HG03520 (cell line): ENCODE measurements at regions not wholly inside any gene's neighbourhood (a gene's known extent, or its start where the extent isn't known, plus 50 kb on each side); places are given as distances from the start of the nearest gene placed in this dataset.

Source experiments
- ATAC-seq: cut with Tn5 transposase; IDR thresholded peaks from one replicate; pipeline ENCODE4 v1.9.1; 2021; ENCODE audit warnings: mild to moderate bottlenecking, moderate library complexity; ENCODE audit not compliant: unreplicated experiment

DNA sequence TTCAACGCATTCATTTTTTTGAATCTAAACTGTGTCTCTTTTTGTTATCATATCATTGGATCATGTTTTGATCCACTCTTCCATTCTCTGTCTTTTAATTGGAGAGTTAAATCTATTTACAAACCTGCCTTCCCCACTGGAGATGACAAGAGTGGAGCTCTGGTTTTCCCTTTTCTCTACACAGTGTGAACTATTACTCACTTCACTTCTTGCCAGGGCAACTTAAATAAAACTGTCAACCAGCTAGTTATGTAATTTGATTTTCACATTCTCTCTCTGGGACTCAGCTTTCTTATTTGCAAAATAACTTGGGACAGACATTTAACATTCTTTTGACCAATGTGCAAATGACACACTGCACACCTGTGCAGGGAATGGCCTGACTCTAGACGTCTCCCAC lies 230.8 kb upstream of the CST7 start:
- no peak for ATAC-seq

DNA sequence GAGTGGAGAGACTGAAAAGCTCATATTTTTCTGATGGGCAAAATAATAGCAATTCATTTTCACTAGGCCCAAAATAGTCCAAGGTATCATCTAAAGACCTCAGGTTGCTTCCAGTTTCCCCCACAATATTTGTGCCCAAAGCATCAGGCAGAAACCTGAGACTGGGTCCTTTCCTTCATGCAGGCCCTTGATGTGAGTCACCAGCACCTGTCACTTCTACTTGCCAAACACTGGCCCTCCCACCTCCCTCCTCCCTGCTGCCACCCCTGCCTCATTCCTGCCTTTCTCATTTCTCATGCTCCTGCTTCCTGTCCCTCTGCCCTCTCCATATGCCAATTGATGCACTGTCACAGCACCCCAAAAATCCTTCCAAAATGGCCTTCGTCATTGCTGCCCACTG lies 230.4 kb upstream of the CST7 start:
- no peak for ATAC-seq

DNA sequence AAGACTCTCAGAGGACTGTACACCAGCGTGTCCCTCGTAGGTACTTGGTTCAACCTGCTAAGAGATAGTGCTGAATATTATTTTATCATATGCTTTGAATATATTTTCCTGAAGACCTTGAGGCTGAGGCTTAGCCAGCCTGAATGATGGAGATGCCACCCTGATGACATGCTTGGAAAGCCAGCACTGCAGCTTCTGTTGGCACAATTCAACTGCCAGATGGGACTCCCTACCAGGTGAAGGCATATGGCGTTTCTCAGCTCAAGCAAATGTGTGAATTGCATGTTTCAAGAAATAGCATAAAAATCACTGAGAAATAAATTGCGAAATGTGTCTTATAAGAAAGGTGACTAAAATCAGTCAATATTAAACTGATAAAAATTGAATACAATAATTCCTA lies 228.1 kb upstream of the CST7 start:
- no peak for ATAC-seq

DNA sequence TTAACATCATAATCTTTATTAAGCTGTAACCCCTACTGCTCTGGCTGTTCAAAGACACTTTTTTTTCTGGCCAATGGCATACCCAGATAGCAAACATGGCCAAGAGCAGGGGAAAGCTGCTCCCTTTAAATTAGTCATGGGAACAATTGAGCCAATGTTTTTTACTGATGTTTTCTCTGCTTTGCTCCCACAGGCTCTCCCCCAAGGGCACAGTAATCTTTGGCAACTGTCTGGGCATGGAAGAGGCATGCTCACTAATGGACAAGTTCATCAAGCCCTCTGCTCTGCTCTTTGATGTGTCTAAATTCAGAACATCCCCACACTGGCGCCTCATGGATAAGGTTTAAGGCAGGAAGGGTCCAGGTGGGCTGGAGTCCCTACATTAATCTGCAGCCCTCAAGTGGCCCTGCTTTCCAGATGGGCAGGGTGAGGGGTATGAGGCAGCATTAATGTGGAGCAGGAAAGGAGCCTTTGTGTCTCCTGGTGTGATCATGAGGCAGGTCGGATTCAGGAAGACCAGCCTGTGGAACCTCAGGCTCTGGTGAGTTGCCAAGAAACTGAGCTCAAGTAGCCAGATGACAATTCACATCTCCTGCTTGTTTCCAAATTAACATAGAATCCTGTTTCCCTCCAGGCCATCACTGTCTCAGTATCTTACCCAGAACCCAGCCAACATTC lies 227.0 kb upstream of the CST7 start:
- no peak for ATAC-seq

DNA sequence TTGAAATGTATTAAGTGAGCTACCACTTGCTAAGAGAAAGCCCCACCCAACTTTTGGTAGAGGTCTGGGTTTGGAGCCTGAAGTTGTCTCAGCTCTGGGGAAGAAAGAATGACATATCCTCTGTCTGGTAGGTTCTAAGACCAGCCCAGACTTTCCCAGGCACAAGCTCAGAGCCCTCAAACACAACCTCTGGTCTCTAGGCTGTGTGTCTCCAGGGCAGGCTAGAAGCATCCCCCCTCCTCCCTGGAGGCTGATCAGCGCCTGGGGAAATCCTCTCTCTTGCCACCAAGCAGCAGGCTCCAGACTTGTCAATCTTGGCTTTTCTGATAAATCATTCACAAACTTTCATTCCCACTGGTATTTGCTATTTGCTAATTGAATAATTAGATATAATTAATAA lies 226.5 kb upstream of the CST7 start:
- ATAC-seq = no peak

DNA sequence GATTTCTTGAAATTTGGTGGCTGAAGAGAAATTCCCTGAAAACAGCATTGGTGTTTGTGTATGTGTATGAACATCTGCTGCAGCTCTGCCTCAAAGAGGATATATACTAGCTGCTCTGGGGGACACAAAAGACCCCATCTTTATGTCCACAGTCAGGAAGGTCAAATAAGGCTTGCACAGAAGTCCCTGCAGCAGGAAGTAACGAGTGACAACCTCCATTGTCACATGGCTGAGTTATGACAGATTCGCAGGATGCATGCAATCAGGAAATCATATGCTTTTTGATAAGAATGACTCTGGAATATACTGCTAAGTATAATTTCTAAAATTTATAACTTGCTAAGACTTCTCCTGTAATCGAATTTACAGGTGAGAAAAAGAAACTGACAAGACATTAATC lies 225.9 kb upstream of the CST7 start:
- ATAC-seq = no peak

DNA sequence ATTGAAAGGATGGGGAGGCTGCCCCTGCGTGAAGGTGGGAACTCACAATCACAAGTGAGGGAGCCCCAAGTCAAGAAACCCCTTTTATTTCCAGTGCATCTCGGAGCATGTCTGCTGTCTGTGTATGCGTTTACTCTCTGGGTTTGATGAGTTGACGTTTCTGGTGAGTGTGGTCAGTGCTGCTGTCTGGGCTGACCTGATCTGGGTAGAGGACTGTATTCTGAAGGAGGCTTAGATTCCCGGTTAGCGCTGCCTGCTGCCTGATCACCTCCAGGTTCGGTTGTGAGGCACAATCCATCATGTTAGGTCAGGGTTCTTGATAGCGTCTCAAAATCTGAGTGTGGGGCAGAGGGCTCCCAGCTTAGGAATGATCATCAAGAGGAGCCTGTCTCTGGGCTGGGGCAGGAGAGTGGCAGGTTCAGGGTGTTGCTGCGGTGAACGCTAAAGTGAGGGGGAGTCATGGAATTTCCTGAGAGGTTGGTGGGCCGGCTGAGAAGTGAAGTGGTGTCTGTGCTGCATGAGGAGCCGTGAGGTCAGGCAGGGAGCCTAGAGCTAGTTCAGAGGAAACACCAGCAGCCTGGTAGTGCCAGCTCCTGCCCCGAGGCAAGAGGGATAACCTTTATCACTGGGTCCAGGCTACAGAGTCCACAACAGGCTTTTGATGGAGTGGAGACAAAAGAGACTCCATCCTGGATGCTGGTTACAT lies 225.3 kb upstream of the CST7 start:
- ATAC-seq = no peak

DNA sequence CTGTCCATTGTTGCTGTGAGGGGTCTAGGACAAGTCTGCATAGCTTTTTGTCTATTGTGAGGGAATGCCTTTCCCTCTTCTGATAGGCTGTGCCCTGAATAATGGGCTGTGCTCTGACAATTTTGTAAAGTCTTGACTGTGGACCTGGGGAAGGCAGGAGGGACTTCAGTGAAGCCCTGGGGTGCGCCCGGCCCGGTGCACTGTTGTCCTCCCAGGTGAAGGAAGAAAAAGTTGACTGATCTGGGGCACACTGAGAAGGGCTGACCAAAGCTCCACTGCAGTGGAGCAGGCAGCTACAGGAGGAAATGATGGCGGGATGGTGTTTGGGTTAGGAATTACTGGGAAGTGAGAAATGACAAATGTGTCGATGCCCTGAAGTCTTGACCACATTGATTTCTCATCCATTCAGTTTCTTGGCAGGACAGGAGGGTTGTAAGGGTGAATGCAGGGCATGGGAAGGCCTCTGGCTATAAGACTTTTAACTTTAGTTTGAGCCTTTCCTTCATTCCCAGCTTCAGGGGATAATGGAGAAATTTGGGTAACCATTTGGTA lies 224.0 kb upstream of the CST7 start:
- no peak for ATAC-seq

DNA sequence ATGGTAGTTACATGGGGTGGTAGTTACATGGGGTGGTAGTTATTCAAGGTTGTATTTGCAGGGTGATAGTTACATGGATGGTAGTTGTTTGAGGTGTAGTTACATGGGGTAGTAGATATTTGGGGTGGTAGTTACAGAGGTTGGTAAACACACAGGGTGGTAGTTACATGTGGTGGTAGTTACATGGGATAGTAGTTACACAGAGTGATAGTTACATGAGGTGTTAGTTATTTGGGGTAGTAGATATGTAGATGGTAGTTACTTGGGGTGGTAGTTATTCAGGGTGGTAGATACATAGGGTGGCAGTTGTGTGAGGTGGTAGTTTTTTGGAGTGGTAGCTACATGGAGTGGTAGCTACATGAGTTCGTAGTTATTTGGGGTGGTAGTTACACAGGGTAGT lies 221.3 kb upstream of the CST7 start:
- no peak for ATAC-seq

DNA sequence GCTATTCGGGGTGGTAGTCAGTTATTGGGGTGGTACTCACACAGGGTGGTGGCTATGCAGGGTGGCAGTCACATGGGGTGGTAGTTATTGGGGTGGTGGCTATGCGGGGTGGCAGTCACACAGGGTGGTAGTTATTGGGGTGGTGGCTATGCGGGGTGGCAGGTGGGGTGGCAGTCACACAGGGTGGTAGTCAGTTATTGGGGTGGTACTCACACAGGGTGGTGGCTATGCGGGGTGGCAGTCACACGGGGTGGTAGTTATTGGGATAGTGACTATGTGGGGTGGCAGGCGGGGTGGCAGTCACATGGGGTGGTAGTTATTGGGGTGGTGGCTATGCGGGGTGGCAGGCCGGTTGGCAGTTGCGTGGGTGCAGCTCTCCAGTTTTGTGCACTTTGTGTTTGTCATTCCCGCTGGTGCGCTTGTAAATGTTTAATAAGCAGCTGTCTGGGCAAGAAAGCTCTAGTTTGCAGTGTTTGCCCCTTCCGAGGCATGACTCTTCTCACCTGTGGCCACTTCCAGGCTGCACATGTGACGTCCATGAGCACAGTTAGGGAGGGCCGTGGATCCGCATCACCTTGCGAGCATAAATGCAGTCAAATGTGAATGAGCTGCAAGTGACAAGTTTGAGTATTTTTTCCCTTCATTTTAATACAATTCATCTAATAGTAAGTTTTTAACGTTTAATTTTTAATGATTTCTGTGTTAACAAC lies 219.0 kb upstream of the CST7 start:
- ATAC-seq = no peak

DNA sequence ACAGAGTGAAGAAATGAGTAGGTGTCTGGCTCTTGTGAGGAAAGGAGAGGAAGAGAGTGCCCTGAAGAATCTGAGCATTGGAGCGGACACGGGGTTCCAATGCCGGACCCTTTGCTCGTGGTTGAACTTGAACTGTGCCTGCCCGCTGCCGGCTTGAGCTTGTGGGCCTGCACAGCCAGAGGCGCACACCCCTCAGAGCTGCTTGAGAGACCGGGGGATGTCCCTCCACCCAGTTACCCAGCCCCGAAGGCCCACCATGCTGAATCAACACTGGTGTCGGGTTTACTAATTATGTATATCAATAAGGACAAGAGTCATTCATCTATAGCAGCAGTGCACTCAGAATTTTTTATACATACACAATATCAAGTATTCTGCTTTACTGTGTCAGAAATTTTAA lies 218.3 kb upstream of the CST7 start:
- ATAC-seq = no peak

DNA sequence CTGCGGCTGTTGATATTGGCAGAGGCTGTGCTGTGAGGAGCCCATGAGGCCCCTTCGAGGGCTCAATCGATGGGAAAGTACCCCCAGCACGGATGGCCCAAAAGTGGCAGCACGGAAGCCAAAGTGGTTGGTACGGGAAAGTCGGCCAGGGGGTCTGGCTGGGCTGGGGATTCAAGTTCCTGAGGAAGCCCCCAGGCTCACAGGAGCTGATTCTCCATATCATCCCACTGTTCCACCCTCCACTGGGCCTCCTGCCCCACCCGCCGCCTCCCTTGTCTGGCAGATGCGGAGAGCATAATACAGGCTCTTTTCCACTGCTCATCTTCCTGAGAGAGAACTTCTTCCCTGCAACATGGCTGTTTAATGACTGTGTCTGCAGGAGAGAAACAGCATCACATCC lies 217.8 kb upstream of the CST7 start:
- no peak for ATAC-seq

DNA sequence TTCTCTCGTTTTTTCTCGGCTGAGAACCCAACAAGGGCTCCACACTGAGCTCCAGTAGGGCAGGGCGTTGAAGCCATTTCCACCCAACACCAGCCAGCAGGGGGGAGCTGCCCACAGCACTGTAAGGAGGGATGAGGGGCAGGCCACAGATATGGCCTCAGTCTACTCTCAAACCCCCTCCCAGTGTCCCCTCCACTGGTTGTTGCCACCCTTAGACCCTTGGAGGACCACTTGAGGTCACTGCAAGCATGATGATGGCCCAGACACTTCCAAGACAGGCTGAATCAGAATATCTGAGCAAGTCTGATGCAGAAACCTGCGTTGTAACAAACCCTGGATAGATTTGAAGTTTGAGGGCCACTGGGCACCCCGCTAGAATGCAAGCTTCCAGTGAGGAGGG lies 217.0 kb upstream of the CST7 start:
- no peak for ATAC-seq

DNA sequence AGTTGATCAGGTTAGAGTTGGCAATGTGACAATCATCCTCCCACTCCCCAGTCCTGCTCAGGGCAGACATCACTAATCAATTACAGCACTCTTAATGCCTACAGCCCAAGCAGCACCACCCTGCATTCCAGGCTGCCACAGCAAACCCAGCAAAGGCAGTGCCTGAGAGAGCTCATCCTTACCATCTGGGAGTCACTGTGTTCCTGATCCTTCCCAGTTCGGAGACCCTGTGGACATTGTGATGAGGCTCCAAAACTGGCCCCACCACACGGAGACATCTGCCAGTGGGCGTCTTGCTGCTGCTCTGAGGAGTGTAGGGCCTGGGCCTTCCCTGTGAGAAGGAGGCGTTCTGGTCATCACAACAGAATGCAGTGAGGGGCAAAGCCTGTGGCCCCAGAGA lies 216.5 kb upstream of the CST7 start:
- ATAC-seq = no peak

DNA sequence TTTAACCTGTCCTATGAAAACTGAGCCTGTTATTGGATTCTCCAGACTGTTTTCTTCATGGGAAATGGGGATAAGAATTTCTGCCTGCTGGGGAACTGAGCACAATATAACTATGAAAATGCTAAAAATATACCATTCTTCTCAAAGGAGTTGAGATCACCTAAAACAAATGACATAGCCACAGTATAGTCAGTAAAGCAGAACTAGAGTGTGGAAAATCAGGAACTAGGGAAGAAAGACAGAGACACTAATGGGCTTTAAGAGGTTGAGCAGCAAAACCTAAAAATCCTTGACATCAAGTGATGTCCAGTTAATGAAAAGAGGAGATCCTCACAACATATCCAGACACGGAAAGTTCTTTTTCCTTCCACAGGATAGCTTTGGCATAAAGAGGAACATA lies 215.7 kb upstream of the CST7 start:
- ATAC-seq = no peak

DNA sequence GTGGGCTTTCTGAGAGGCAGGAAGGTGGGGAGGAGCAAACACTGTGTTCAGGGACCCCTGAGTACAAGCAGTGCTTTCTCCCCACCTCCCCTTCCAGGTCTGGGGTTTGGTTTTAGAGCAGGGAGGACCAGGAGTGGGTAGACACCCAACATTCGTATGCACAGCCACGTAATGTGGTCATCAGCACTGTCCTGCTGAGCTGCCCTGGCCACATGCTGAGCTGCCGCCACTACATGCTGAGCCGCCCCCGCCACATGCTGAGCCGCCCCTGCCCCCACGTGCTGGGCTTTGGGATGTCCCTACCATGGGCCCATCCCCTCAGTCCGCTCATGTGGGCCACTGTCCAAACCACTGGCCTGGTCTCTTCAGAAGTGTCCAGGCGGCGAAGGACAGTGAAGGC lies 214.9 kb upstream of the CST7 start:
- ATAC-seq = no peak

DNA sequence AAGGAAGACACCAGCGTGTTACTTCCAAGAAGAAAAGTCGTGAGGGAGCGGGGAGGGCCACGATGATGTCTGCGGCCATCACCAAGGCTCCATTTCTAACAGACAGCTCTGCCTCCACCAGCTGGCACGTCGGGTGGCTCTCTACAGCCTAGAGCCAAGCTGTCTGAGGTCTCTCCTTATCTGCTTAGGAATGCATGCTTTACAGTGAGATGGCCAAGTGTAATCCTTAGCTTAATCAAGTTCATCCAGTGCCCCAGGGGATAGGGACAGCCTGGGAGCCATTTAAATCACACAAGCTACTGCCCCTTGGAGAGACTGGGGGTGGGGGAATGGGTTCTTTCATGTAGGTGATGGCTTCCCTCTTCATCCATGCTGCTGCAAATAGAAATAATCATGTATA lies 213.8 kb upstream of the CST7 start:
- no peak for ATAC-seq

DNA sequence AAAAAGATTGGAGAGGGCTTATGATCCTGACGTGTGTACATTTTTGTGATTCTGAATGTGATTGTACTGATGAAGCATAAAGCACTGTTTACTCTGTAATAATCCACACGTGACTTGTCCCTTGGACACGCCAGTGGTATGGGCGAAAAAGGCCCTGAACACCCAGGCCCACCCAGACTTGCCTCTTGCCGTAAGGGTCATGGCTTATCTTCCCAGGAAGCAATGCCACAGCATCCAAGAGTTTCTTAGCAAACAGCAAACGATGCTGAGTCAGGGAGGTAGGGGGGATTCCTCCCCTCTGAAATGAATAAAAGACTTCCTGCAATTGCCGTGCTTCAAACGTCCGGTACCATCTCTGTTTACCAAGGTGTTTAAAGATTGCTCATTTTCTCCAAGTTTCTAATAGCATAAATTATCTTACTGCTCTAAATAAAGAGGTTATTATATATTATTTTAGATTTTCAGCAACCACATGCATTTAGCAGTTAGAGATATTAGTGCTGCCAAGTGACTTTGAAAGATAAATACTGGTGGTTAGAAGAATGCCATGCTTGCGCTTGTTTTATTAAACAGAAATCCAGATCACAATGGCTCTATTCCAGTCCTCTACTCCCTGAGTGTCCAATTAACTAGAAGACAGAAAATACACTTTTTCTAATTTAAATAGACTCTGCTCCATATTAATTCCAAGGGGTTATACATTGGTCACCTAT lies 212.8 kb upstream of the CST7 start:
- no peak for ATAC-seq

DNA sequence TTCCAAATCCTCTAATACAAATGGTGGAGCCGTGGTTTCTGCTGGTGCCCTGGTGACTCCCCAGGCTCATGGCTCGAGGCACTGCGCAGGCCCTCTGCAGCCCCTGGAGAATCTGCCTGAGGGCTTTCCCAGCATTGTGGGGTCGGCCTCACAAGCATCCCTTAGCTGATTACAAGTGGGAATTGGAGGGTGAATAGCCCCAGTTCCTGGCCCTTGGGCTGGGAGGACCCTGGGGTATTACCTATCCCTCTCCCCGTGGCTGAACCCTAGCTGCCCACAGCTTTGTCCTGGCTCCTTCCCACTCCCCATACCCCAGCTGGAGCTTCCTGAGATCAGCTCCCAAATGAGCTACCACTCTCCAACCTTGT lies 212.2 kb upstream of the CST7 start:
- ATAC-seq = no peak

DNA sequence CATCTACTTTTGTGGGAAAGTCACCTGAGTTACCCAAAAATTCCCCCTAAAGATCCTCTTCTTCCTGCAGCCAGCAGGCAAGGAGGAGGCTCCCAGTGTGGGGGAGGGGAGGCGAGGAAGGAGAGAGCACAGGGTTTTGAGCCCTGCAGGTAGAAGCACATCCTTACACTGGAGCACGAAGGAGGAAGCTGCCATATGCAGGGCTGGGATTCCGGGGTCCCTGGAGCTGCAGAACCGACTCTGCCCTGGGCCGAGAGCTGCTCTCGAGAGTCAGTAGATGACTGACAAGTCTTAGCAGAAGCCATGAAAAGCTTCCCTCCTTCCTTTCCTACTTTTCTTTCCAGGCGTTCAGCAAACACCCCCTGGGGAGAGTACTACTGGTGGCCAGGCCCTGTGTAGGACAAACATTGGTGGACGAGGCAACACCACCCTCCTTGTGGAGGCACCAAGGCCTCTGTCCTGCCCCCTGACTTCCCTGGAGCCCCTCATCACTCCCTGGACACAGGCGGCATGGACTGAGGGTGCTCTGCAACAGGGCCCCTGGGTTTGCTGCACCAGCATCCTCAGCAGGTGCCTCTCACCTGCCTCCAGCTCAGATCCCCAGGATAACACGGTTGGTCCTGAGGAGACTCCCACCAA lies 211.7 kb upstream of the CST7 start:
- no peak for ATAC-seq
